ENCODE measurements at regions not wholly inside any gene's neighbourhood (a gene's known extent, or its start where the extent isn't known, plus 50 kb on each side); places are given as distances from the start of the nearest gene placed in this dataset.

- H3K27me3 ChIP-seq: no peaks in the 10 kb centered on the region
- no peaks in the 10 kb centered on the region for H3K36me3 ChIP-seq
- H3K4me1 ChIP-seq: no peaks in the 10 kb centered on the region
- intact Hi-C loops (cut with DNase I; ENCODE audit: low total_unique reads) (no loop called here), in situ Hi-C loops (cut with MboI; ENCODE audit: low pct_ligation_motif_present in 1 of 4, low pct_unique_long_range_greater_than_20kb in 1 of 4, low sequenced_read_pairs in 3 of 4) (loop anchor here in 1 of 4 donors (25.0 kb wide), 1 partner anchor 402 kb away; no protein-coding TSS in a partner anchor)
- H3K4me3 ChIP-seq: no peak overlapping the region
- TF ChIP-seq POLR2A (IDR thresholded peaks at IDR 0.05) (no peak), CTCF (IDR thresholded peaks at IDR 0.05) (no peak), EP300 (IDR thresholded peaks at IDR 0.05; ENCODE audit: low read depth) (no peak), POLR2AphosphoS5 (IDR thresholded peaks at IDR 0.05) (no peak)
- no peaks in the 10 kb centered on the region for H3K9me3 ChIP-seq
- no peak overlapping the region for H3K27ac ChIP-seq
- DNase-seq: no peak
These were observed 76.2 kb downstream of the GPR85 start for GRCh38 chr7:113010377-113010776.

GRCh38 chr7:113008755-113009154 lies 77.9 kb downstream of the GPR85 start:
- H3K27ac ChIP-seq: no peak overlapping the region
- no peaks in the 10 kb centered on the region for H3K9me3 ChIP-seq
- no peaks in the 10 kb centered on the region for H3K27me3 ChIP-seq
- WGBS, 2 donors (ENCODE audit: low coverage in 1 of 2): 75 to 87% methylated on average over 1 to 5 of the region's 5 CpGs
- no peaks in the 10 kb centered on the region for H3K4me1 ChIP-seq
- intact Hi-C loops (cut with DNase I; ENCODE audit: low total_unique reads): no loop called here
- no peak for DNase-seq
- in situ Hi-C loops (cut with MboI; ENCODE audit: low pct_ligation_motif_present in 1 of 4, low pct_unique_long_range_greater_than_20kb in 1 of 4, low sequenced_read_pairs in 3 of 4): loop anchor here in 1 of 4 donors (25.0 kb wide), 1 partner anchor 404 kb away; no protein-coding TSS in a partner anchor
- H3K4me3 ChIP-seq: no peak overlapping the region
- no peaks in the 10 kb centered on the region for H3K36me3 ChIP-seq
- no peak for TF ChIP-seq EP300 (IDR thresholded peaks at IDR 0.05; ENCODE audit: low read depth)

GRCh38 chr7:113004726-113005454 lies 81.7 kb downstream of the GPR85 start:
- DNase-seq: no peak
- no peak for TF ChIP-seq EP300 (IDR thresholded peaks at IDR 0.05; ENCODE audit: low read depth)
- no peak for TF ChIP-seq CTCF (IDR thresholded peaks at IDR 0.05)
- no peak for TF ChIP-seq POLR2A (IDR thresholded peaks at IDR 0.05)
- no peak for TF ChIP-seq POLR2AphosphoS5 (IDR thresholded peaks at IDR 0.05)
- 50 to 87% methylated on average over 3 to 4 of the region's 4 CpGs for WGBS, 2 donors (ENCODE audit: low coverage in 1 of 2)
- Histone ChIP-seq H3K9me3 (no peaks in the 10 kb centered on the region), H3K4me1 (no peaks in the 10 kb centered on the region), H3K4me3 (no peak overlapping the region), H3K27me3 (no peaks in the 10 kb centered on the region), H3K27ac (no peak overlapping the region), H3K36me3 (no peaks in the 10 kb centered on the region)
- intact Hi-C loops (cut with DNase I; ENCODE audit: low total_unique reads): no loop called here
- in situ Hi-C loops (cut with MboI; ENCODE audit: low pct_ligation_motif_present in 1 of 4, low pct_unique_long_range_greater_than_20kb in 1 of 4, low sequenced_read_pairs in 3 of 4): loop anchor here in 1 of 4 donors (25.0 kb wide), 1 partner anchor 407 kb away; no protein-coding TSS in a partner anchor

- Histone ChIP-seq H3K36me3 (no peaks in the 10 kb centered on the region), H3K4me1 (no peaks in the 10 kb centered on the region), H3K27me3 (no peaks in the 10 kb centered on the region), H3K4me3 (no peak overlapping the region), H3K9me3 (no peaks in the 10 kb centered on the region), H3K27ac (no peak overlapping the region)
- no peak for TF ChIP-seq CTCF (IDR thresholded peaks at IDR 0.05)
- no peak for TF ChIP-seq EP300 (IDR thresholded peaks at IDR 0.05; ENCODE audit: low read depth)
- TF ChIP-seq POLR2AphosphoS5 (IDR thresholded peaks at IDR 0.05): no peak
- TF ChIP-seq POLR2A (IDR thresholded peaks at IDR 0.05): no peak
- intact Hi-C loops (cut with DNase I; ENCODE audit: low total_unique reads) (no loop called here), in situ Hi-C loops (cut with MboI; ENCODE audit: low pct_ligation_motif_present in 1 of 4, low pct_unique_long_range_greater_than_20kb in 1 of 4, low sequenced_read_pairs in 3 of 4) (loop anchor here in 1 of 4 donors (25.0 kb wide), 1 partner anchor 412 kb away; no protein-coding TSS in a partner anchor)
- no peak for DNase-seq
- 76 to 79% methylated on average over 6 of the region's 6 CpGs for WGBS, 2 donors (ENCODE audit: low coverage in 1 of 2)
These were observed 86.2 kb downstream of the GPR85 start for GRCh38 chr7:113000316-113001020.
